Liver (tissue), 8 donors: ENCODE measurements at regions not wholly inside any gene's neighbourhood (a gene's known extent, or its start where the extent isn't known, plus 50 kb on each side); places are given as distances from the start of the nearest gene placed in this dataset.

Experiments
- DNase-seq: peaks from one replicate; pipeline ENCODE4 v3.0.0-alpha.2; 2017; ENCODE audit warnings: low spot score
- H3K27ac ChIP-seq, 2 donors: one replicate each; pipeline ENCODE4 v1.7.0; 2013; ENCODE audit warnings: inconsistent platforms in 2 of 2, low read length in 2 of 2, control low read depth in 1 of 2, low read depth in 1 of 2, mild to moderate bottlenecking in 1 of 2
- H3K27me3 ChIP-seq, 4 donors: one replicate each; pipeline versions ENCODE4 v1.6.1 to v1.7.0; 2013; ENCODE audit warnings: low read length in 3 of 4, inconsistent platforms in 1 of 4, mild to moderate bottlenecking in 1 of 4, moderate library complexity in 1 of 4; ENCODE audit not compliant: control insufficient read depth in 4 of 4, insufficient read depth in 4 of 4
- H3K36me3 ChIP-seq, 4 donors: one replicate each; pipeline versions ENCODE4 v1.6.1 to v1.7.0; 2013; ENCODE audit warnings: low read length in 3 of 4, mild to moderate bottlenecking in 3 of 4, low read depth in 1 of 4, moderate library complexity in 1 of 4; ENCODE audit not compliant: control insufficient read depth in 4 of 4, insufficient read depth in 3 of 4
- H3K4me1 ChIP-seq, 4 donors: one replicate each; pipeline versions ENCODE4 v1.6.1 to v1.7.0; 2013; ENCODE audit warnings: low read length in 3 of 4, mild to moderate bottlenecking in 3 of 4, moderate library complexity in 1 of 4; ENCODE audit not compliant: control insufficient read depth in 4 of 4, insufficient read depth in 4 of 4
- H3K4me3 ChIP-seq, 3 donors: one replicate each; pipeline versions ENCODE4 v1.6.1 to v1.7.0; 2013; ENCODE audit warnings: low read length in 3 of 3, control low read depth in 1 of 3, low read depth in 1 of 3, mild to moderate bottlenecking in 1 of 3
- H3K9ac ChIP-seq, 2 donors: one replicate each; pipeline ENCODE4 v1.7.0; 2013; ENCODE audit warnings: low read length in 2 of 2, mild to moderate bottlenecking in 2 of 2, moderate library complexity in 2 of 2, control low read depth in 1 of 2, low read depth in 1 of 2
- H3K9me3 ChIP-seq, 4 donors: one replicate each; pipeline versions ENCODE4 v1.6.1 to v1.7.0; 2013; ENCODE audit warnings: low read length in 3 of 4; ENCODE audit not compliant: control insufficient read depth in 4 of 4
- ATF3 ChIP-seq: IDR thresholded peaks from 2 replicates; pipeline ENCODE4 v1.6.1; 2016; ENCODE audit warnings: antibody characterized with exemption
- CTCF ChIP-seq: fragments of 150-350 bp; IDR thresholded peaks from 2 replicates; pipeline ENCODE4 v1.5.1; 2017; ENCODE audit warnings: improper control_type of control experiment, low read depth, low read length; ENCODE audit not compliant: missing input control
- EGR1 ChIP-seq, 2 donors: IDR thresholded peaks; 2 replicates each; pipeline ENCODE4 v1.6.1; 2016 to 2018; ENCODE audit warnings: antibody characterized with exemption in 2 of 2, low read depth in 2 of 2
- FOXA1 ChIP-seq: IDR thresholded peaks from 2 replicates; pipeline ENCODE4 v1.6.1; 2016; ENCODE audit warnings: antibody characterized with exemption
- FOXA2 ChIP-seq: IDR thresholded peaks from 2 replicates; pipeline ENCODE4 v1.6.1; 2016; ENCODE audit warnings: antibody characterized with exemption
- GABPA ChIP-seq, 2 donors: IDR thresholded peaks in 1 of 2; conservative IDR thresholded peaks in 1 of 2; 2 replicates each; pipeline ENCODE4 v1.6.1; 2016; ENCODE audit warnings: antibody characterized with exemption in 2 of 2, mild to moderate bottlenecking in 1 of 2, moderate library complexity in 1 of 2
- HNF4G ChIP-seq: IDR thresholded peaks from 2 replicates; pipeline ENCODE4 v1.6.1; 2016; ENCODE audit warnings: antibody characterized with exemption
- JUND ChIP-seq, 2 donors: IDR thresholded peaks; 2 replicates each; pipeline ENCODE4 v1.6.1; 2016; ENCODE audit warnings: antibody characterized with exemption in 2 of 2
- RAD21 ChIP-seq, 2 donors: IDR thresholded peaks; 2 replicates each; pipeline ENCODE4 v1.6.1; 2016; ENCODE audit warnings: antibody characterized with exemption in 2 of 2, mild to moderate bottlenecking in 2 of 2
- REST ChIP-seq: IDR thresholded peaks from 2 replicates; pipeline ENCODE4 v1.6.1; 2016; ENCODE audit warnings: antibody characterized with exemption, mild to moderate bottlenecking
- RXRA ChIP-seq, 2 donors: IDR thresholded peaks; 2 replicates each; pipeline ENCODE4 v1.6.1; 2017 to 2018; ENCODE audit warnings: antibody characterized with exemption in 2 of 2, mild to moderate bottlenecking in 1 of 2
- SP1 ChIP-seq: IDR thresholded peaks from 2 replicates; pipeline ENCODE4 v1.6.1; 2018; ENCODE audit warnings: antibody characterized with exemption, mild to moderate bottlenecking
- TAF1 ChIP-seq: conservative IDR thresholded peaks from 2 replicates; pipeline ENCODE4 v1.6.1; 2016; ENCODE audit warnings: antibody characterized with exemption, mild to moderate bottlenecking
- WGBS: extraction: QIAGEN DNeasy Blood & Tissue Kit; methylation state at CpG from one replicate; pipeline ENCODE4 v1.1.7; 2013; 5-methylcytosine and 5-hydroxymethylcytosine counted together
- TF ChIP-seq, protein P1 (sequence below): IDR thresholded peaks from 2 replicates; pipeline ENCODE4 v1.6.1; 2016; ENCODE audit warnings: antibody characterized with exemption
- TF ChIP-seq, protein P2 (sequence below): IDR thresholded peaks from 2 replicates; pipeline ENCODE4 v1.6.1; 2016; ENCODE audit warnings: antibody characterized with exemption
- donor health status: healthy.
- donor health status: healthy.
- donor health status: healthy.
- donor health status: healthy.
- donor health status: healthy.

DNA sequence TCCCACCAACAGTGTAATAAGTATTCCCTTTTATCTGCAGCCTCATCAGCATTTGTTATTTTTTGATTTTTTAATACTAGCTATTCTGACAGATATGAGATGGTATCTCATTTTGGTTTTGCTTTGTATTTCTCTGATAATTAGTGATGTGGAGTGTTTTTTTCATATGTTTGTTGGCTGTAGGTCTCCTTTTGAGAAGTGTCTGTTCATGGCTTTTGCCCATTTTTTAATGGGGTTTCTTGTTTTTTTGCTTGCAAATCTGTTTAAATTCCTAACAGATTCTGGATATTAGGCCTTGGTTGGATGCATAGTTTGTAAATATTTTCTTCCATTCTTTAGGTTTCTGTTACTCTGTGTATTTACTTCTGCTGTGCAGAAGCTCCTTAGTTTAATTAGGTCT, 445.4 kb upstream of the DAB2 start:
- H3K9ac ChIP-seq: no peak overlapping the region
- DNase-seq: no peak
- no peaks in the 10 kb centered on the region for H3K36me3 ChIP-seq
- H3K9me3 ChIP-seq: peaks cover 0 to 3% (median 0%) of the 10 kb centered on the region in 4 donors
- no peak overlapping the region for H3K4me3 ChIP-seq
- H3K27me3 ChIP-seq: no peaks in the 10 kb centered on the region
- no peak for TF ChIP-seq ATF3
- TF ChIP-seq REST: no peak
- no peak for TF ChIP-seq TAF1
- no peak for TF ChIP-seq FOXA1
- TF ChIP-seq, protein P1, sequence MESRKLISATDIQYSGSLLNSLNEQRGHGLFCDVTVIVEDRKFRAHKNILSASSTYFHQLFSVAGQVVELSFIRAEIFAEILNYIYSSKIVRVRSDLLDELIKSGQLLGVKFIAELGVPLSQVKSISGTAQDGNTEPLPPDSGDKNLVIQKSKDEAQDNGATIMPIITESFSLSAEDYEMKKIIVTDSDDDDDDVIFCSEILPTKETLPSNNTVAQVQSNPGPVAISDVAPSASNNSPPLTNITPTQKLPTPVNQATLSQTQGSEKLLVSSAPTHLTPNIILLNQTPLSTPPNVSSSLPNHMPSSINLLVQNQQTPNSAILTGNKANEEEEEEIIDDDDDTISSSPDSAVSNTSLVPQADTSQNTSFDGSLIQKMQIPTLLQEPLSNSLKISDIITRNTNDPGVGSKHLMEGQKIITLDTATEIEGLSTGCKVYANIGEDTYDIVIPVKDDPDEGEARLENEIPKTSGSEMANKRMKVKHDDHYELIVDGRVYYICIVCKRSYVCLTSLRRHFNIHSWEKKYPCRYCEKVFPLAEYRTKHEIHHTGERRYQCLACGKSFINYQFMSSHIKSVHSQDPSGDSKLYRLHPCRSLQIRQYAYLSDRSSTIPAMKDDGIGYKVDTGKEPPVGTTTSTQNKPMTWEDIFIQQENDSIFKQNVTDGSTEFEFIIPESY: no peak
- TF ChIP-seq, protein P2, sequence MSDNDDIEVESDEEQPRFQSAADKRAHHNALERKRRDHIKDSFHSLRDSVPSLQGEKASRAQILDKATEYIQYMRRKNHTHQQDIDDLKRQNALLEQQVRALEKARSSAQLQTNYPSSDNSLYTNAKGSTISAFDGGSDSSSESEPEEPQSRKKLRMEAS: no peak
- no peak for TF ChIP-seq HNF4G
- TF ChIP-seq CTCF: no peak
- TF ChIP-seq RXRA (IDR thresholded peaks at IDR 0.05): no peak
- H3K27ac ChIP-seq: no peak overlapping the region
- H3K4me1 ChIP-seq: no peaks in the 10 kb centered on the region

GRCh38 chr5:39869396-39869795, 444.6 kb upstream of the DAB2 start:
- no peaks in the 10 kb centered on the region for H3K36me3 ChIP-seq
- TF ChIP-seq JUND (IDR thresholded peaks at IDR 0.05) (no peak), FOXA1 (no peak), HNF4G (no peak), RAD21 (IDR thresholded peaks at IDR 0.05) (no peak), RXRA (IDR thresholded peaks at IDR 0.05) (no peak), FOXA2 (no peak), SP1 (no peak), EGR1 (IDR thresholded peaks at IDR 0.05; ENCODE audit: low read depth in 2 of 2) (no peak), GABPA (IDR thresholded peaks at IDR 0.05 in 1 of 2, conservative IDR thresholded peaks at IDR 0.05 in 1 of 2) (no peak), ATF3 (no peak)
- TF ChIP-seq, protein P1: no peak
- H3K4me3 ChIP-seq: no peak overlapping the region
- no peak for DNase-seq
- H3K27me3 ChIP-seq: no peaks in the 10 kb centered on the region
- no peak overlapping the region for H3K9ac ChIP-seq
- WGBS: 76% methylated on average over 1 of the region's 1 CpG
- no peaks in the 10 kb centered on the region for H3K4me1 ChIP-seq
- no peak overlapping the region for H3K27ac ChIP-seq
- H3K9me3 ChIP-seq: peaks cover 0 to 3% (median 0%) of the 10 kb centered on the region in 4 donors
